Thyroid gland (tissue), 4 donors: ENCODE measurements at regions not wholly inside any gene's neighbourhood (a gene's known extent, or its start where the extent isn't known, plus 50 kb on each side); places are given as distances from the start of the nearest gene placed in this dataset.

Experiments used
- DNase-seq, 2 donors: peaks; one replicate each; pipeline ENCODE4 v3.0.0-alpha.2; 2019
- H3K27ac ChIP-seq, 3 donors: fragments of 200-600 bp; sonication (generic); 1 replicate in 2 of 3; 2 replicates in 1 of 3; pipeline ENCODE4 v1.5.1; 2016 to 2019; ENCODE audit warnings: mild to moderate bottlenecking in 1 of 3, moderate library complexity in 1 of 3
- H3K27me3 ChIP-seq: fragments of 200-600 bp; sonication (generic); one replicate; pipeline ENCODE4 v1.5.1; 2019
- H3K36me3 ChIP-seq, 2 donors: fragments of 200-600 bp; sonication (generic); one replicate each; pipeline ENCODE4 v1.5.1; 2016 to 2019
- H3K4me1 ChIP-seq, 2 donors: fragments of 200-600 bp; sonication (generic); one replicate each; pipeline ENCODE4 v1.5.1; 2017 to 2019
- H3K4me3 ChIP-seq, 3 donors: fragments of 200-600 bp; sonication (generic); replicated peaks in 1 of 3; 1 replicate in 2 of 3; 2 replicates in 1 of 3; pipeline ENCODE4 v1.5.1; 2016; ENCODE audit warnings: mild to moderate bottlenecking in 1 of 3
- H3K9me3 ChIP-seq: fragments of 200-600 bp; sonication (generic); one replicate; pipeline ENCODE4 v1.5.1; 2017
- CTCF ChIP-seq, 6 experiments: fragments of 200-600 bp in 3 of 6; fragments of 450-650 bp in 3 of 6; sonication (generic) in 3 of 6; IDR thresholded peaks; one replicate each; pipeline ENCODE4 v1.5.1; 2016 to 2019; ENCODE audit warnings: antibody characterized with exemption in 6 of 6, mild to moderate bottlenecking in 2 of 6, inconsistent platforms in 1 of 6, moderate library complexity in 1 of 6
- POLR2A ChIP-seq, 2 donors: fragments of 450-650 bp; IDR thresholded peaks; one replicate each; pipeline ENCODE4 v1.6.1; 2017; ENCODE audit warnings: antibody characterized with exemption in 2 of 2, mild to moderate bottlenecking in 2 of 2, moderate library complexity in 1 of 2
- WGBS, 2 donors: methylation state at CpG; one replicate each; pipeline ENCODE4 v1.1.5; 2017; 5-methylcytosine and 5-hydroxymethylcytosine counted together
- intact Hi-C: fragments of 100-400 bp; cut with DNase I; formaldehyde crosslinking; loops from one replicate; pipeline ENCODE4 v1.15.1; 2023

DNA sequence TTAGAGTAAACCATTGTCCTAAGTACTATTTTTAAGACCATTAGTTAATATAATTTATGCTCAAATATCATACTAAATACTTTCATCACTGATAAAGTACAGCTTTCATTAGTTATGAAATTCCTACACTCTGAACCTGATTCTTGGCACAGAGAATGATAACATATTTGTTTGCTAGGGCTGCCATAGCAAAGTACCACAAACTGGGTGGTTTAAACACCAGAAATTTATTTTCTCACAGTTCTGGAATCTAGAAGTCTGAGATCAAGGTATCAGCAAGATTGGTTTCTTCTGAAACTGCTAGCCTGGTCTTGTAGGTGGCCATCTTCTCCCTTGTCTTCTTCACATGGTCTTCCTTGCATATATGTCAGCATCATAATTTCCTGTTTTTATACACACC is 608.4 kb downstream of the TLE1 start:
- Histone ChIP-seq H3K4me3 (no peak overlapping the region), H3K27ac (no peak overlapping the region), H3K36me3 (no peaks in the 10 kb centered on the region), H3K9me3 (no peaks in the 10 kb centered on the region), H3K4me1 (no peaks in the 10 kb centered on the region), H3K27me3 (no peaks in the 10 kb centered on the region)
- no peak for DNase-seq
- intact Hi-C loops: no loop called here
- TF ChIP-seq CTCF (IDR thresholded peaks at IDR 0.05) (no peak), POLR2A (IDR thresholded peaks at IDR 0.05) (no peak)

DNA sequence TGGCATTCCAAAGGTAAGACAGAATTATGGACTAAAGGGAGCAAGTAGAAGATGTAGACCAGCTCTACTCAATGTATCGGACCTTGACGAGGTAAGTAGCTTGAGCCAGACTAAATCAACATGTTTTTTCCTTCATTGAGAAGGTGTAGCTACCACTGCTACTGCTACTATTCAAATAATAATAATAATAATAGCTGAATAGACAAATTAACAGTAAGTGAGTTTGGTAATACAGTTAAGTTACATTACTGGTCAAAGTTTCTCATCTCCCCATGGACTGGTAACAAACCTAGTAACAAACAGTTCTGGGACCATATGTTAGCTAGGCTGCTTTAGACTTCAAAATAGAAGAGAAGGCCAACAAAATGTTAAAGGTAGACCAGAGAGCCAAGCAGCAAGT is 609.2 kb downstream of the TLE1 start:
- 59 to 70% methylated on average over 2 of the region's 2 CpGs for WGBS, 2 donors
- no peak overlapping the region for H3K4me3 ChIP-seq
- DNase-seq: no peak
- H3K27ac ChIP-seq: no peak overlapping the region
- no peak for TF ChIP-seq CTCF (IDR thresholded peaks at IDR 0.05)
- no peak for TF ChIP-seq POLR2A (IDR thresholded peaks at IDR 0.05)
- no peaks in the 10 kb centered on the region for H3K36me3 ChIP-seq
- H3K9me3 ChIP-seq: no peaks in the 10 kb centered on the region
- H3K27me3 ChIP-seq: no peaks in the 10 kb centered on the region
- intact Hi-C loops: no loop called here
- H3K4me1 ChIP-seq: no peaks in the 10 kb centered on the region

DNA sequence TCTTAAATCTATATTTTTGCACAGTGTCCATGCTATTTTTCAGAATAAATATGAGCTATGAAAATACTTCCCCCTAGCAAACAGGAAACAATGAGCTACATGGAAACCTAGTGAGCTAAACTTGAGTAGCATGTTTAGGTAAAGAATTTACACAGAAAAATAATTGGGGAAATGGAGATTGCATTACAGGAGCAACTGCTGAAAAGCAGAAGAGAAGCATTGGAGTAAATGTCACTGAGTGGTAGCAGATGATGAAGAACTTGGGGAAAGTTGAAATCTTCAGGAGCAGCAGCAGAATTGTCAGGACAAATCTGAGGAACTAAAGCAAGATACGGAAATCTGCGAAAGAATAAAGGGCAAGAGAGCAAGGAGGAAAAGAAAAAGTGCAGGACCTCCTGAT is 610.3 kb downstream of the TLE1 start:
- no peaks in the 10 kb centered on the region for H3K36me3 ChIP-seq
- H3K27ac ChIP-seq: no peak overlapping the region
- no peaks in the 10 kb centered on the region for H3K9me3 ChIP-seq
- no peaks in the 10 kb centered on the region for H3K4me1 ChIP-seq
- TF ChIP-seq CTCF (IDR thresholded peaks at IDR 0.05): no peak
- no peak for TF ChIP-seq POLR2A (IDR thresholded peaks at IDR 0.05)
- intact Hi-C loops: no loop called here
- H3K27me3 ChIP-seq: no peaks in the 10 kb centered on the region
- 94 to 98% methylated on average over 2 of the region's 2 CpGs for WGBS, 2 donors
- H3K4me3 ChIP-seq: no peak overlapping the region
- DNase-seq: no peak

- Histone ChIP-seq H3K27ac (no peak overlapping the region), H3K4me3 (no peak overlapping the region), H3K9me3 (no peaks in the 10 kb centered on the region), H3K4me1 (no peaks in the 10 kb centered on the region), H3K27me3 (no peaks in the 10 kb centered on the region), H3K36me3 (no peaks in the 10 kb centered on the region)
- TF ChIP-seq CTCF (IDR thresholded peaks at IDR 0.05) (no peak), POLR2A (IDR thresholded peaks at IDR 0.05) (no peak)
- WGBS, 2 donors: 92 to 96% methylated on average over 3 of the region's 3 CpGs
- no peak for DNase-seq
- intact Hi-C loops: no loop called here
These were observed 610.8 kb downstream of the TLE1 start for GRCh38 chr9:81078555-81078954.

DNA sequence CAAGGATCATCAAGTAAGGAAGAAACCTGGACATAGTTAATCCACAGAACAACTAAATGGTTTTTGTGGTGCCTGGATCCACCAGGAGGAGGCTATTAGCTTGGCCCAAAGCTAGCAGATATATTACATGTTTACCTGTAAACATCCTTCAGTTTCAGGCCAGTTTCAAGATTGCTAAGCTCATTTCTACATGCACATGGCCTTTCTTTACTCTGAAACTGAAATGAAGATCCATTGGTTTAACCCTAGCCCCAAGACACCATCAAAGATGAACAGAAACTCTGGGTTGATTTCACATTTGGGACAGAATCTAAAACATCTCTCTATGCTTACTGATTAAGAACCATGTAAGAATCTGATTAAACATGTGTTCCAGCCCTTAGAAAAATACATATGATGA is 611.8 kb downstream of the TLE1 start:
- no peaks in the 10 kb centered on the region for H3K27me3 ChIP-seq
- intact Hi-C loops: no loop called here
- no peak for DNase-seq
- no peaks in the 10 kb centered on the region for H3K36me3 ChIP-seq
- no peak overlapping the region for H3K27ac ChIP-seq
- H3K4me1 ChIP-seq: no peaks in the 10 kb centered on the region
- no peak overlapping the region for H3K4me3 ChIP-seq
- TF ChIP-seq POLR2A (IDR thresholded peaks at IDR 0.05) (no peak), CTCF (IDR thresholded peaks at IDR 0.05) (no peak)
- no peaks in the 10 kb centered on the region for H3K9me3 ChIP-seq
